GM23248 (cell line): ENCODE measurements at regions not wholly inside any gene's neighbourhood (a gene's known extent, or its start where the extent isn't known, plus 50 kb on each side); places are given as distances from the start of the nearest gene placed in this dataset.
"Not testable (repeated sequence)": the region's sequence is repeated elsewhere in the genome, so short reads cannot be mapped to it uniquely, and the experiment has no call there.

Experiments
- EZH2 ChIP-seq: fragments of 200-600 bp; sonication (generic); IDR thresholded peaks from 2 replicates; pipeline ENCODE4 v1.6.1; 2018; ENCODE audit warnings: antibody characterized with exemption, mild to moderate bottlenecking; ENCODE audit not compliant: insufficient read depth, poor library complexity, severe bottlenecking
- EZH2phosphoT487 ChIP-seq: fragments of 200-600 bp; sonication (generic); IDR thresholded peaks from 2 replicates; pipeline ENCODE4 v1.6.1; 2018; ENCODE audit warnings: antibody characterized with exemption, moderate library complexity, mild to moderate bottlenecking, low read depth; ENCODE audit not compliant: insufficient read depth

- TF ChIP-seq EZH2, EZH2phosphoT487: not testable (repeated sequence)
Measured at GRCh38 chr13:99101831-99102230, 98.8 kb upstream of the UBAC2 start.
